Tibial artery (tissue), 4 donors: ENCODE measurements at regions not wholly inside any gene's neighbourhood (a gene's known extent, or its start where the extent isn't known, plus 50 kb on each side); places are given as distances from the start of the nearest gene placed in this dataset.
"Not testable (repeated sequence)": the region's sequence is repeated elsewhere in the genome, so short reads cannot be mapped to it uniquely, and the experiment has no call there.

Experiments used
- DNase-seq, 2 donors: peaks; one replicate each; pipeline ENCODE4 v3.0.0-alpha.2; 2019
- H3K27ac ChIP-seq, 2 donors: fragments of 200-600 bp; sonication (generic) in 1 of 2; 1 replicate in 1 of 2; 2 replicates in 1 of 2; pipeline ENCODE4 v1.5.1; 2018 to 2019; ENCODE audit warnings: mild to moderate bottlenecking in 1 of 2
- H3K27me3 ChIP-seq, 2 donors: fragments of 200-600 bp; sonication (generic) in 1 of 2; one replicate each; pipeline versions ENCODE4 v1.5.1 to v1.6.0; 2016 to 2019
- H3K36me3 ChIP-seq, 3 donors: fragments of 200-600 bp; sonication (generic) in 2 of 3; one replicate each; pipeline ENCODE4 v1.5.1; 2016 to 2019; ENCODE audit warnings: mild to moderate bottlenecking in 2 of 3
- H3K4me1 ChIP-seq, 4 donors: fragments of 200-600 bp; sonication (generic) in 2 of 4; 1 replicate in 3 of 4; 2 replicates in 1 of 4; pipeline ENCODE4 v1.5.1; 2016 to 2019
- H3K4me3 ChIP-seq, 2 donors: fragments of 200-600 bp; sonication (generic) in 1 of 2; 1 replicate in 1 of 2; 2 replicates in 1 of 2; pipeline ENCODE4 v1.5.1; 2018 to 2019; ENCODE audit warnings: mild to moderate bottlenecking in 2 of 2
- H3K9me3 ChIP-seq, 3 donors: fragments of 200-600 bp; sonication (generic) in 1 of 3; one replicate each; pipeline ENCODE4 v1.5.1; 2016 to 2019
- CTCF ChIP-seq, 2 experiments: fragments of 200-600 bp in 1 of 2; fragments of 450-650 bp in 1 of 2; IDR thresholded peaks; one replicate each; pipeline ENCODE4 v1.5.1; 2017 to 2019; ENCODE audit warnings: antibody characterized with exemption in 2 of 2, mild to moderate bottlenecking in 1 of 2, moderate library complexity in 1 of 2
- intact Hi-C: fragments of 100-400 bp; cut with DNase I; formaldehyde crosslinking; loops from one replicate; pipeline ENCODE4 v1.15.0; 2023; ENCODE audit warnings: low total_unique reads

GRCh38 chr4:31793907-31794306, 1073.7 kb downstream of the PCDH7 start:
- no peaks in the 10 kb centered on the region for H3K4me1 ChIP-seq
- intact Hi-C loops: no loop called here
- H3K4me3 ChIP-seq: no peak overlapping the region
- no peaks in the 10 kb centered on the region for H3K9me3 ChIP-seq
- no peak for TF ChIP-seq CTCF (IDR thresholded peaks at IDR 0.05)
- H3K36me3 ChIP-seq: no peaks in the 10 kb centered on the region
- H3K27ac ChIP-seq: no peak overlapping the region
- no peak for DNase-seq
- H3K27me3 ChIP-seq: no peaks in the 10 kb centered on the region

DNA sequence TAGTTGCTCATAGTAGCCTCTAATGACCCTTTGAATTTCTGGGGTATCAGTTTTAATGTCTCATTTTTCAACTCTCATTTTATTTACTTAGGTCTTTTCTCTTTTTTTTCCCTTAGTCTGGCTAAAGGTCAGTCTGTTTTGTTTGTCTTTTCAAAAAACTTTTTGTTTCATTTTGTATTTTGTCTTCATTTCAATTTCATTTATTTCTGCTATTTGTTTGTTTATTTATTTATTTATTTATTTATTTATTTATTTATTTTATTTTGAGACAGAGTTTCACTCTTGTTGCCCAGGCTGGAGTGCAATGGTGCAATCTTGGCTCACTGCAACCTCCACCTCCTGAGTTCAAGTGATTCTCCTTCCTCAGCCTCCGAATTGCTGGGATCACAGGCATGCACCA, 1076.9 kb downstream of the PCDH7 start:
- H3K27me3 ChIP-seq, DNase-seq, H3K36me3 ChIP-seq, H3K27ac ChIP-seq, H3K9me3 ChIP-seq, H3K4me3 ChIP-seq, intact Hi-C loops, H3K4me1 ChIP-seq: not testable (repeated sequence)

DNA sequence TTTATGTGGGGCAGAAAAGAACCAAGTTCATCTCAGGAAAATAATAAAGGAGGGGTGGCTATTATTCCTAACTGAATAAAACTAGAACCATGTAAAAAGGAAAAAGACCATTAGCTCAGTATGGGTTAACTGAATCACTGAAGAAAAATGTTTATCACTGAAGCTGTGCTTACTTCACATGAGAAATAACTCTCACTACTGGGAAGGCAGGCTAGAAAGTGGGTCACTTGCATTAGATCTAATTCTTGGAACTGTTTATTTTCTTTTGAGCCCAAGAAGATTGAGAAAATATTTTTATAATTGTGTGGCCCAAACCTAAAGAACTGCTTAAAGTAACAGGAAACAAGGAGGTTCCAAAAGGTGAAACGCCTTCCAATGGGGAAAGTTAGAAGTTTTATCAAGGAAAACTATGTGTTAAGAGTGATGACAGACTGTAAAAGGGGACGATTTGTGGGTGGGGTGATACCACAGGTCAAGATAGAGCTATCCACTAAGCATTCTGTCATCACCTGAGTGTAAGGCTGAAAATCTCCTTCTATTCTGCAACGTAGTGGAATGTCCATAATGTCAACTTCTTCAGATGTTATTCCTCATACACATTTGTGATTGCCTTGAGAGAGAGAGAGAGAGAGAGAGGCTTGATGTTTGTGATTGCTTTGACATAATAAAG, 1083.5 kb downstream of the PCDH7 start:
- peaks cover 0 to 7% (median 0%) of the 10 kb centered on the region in 4 donors for H3K4me1 ChIP-seq
- no peaks in the 10 kb centered on the region for H3K27me3 ChIP-seq
- no peaks in the 10 kb centered on the region for H3K9me3 ChIP-seq
- no peak for DNase-seq
- no peaks in the 10 kb centered on the region for H3K36me3 ChIP-seq
- H3K4me3 ChIP-seq: no peak overlapping the region
- H3K27ac ChIP-seq: no peak overlapping the region
- intact Hi-C loops: no loop called here
- no peak for TF ChIP-seq CTCF (IDR thresholded peaks at IDR 0.05)

DNA sequence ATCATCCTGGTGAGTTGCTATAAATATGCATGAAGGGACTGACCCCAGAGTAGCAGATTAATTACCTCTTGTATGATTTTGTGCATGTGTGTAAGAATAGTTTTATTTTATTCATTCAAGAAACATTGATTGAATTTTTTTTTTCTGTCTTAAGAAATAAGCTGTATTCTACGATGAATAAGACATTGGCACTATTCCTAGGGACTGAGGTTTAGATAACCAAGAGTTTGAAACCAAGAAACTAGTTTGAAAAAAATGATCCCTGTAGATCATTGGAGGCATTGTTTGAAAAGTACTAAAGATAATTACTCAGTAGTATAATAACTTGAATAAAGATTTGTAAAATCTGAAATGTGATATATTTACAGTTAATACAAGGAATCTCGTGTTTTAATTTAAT, 1086.9 kb downstream of the PCDH7 start:
- Histone ChIP-seq H3K9me3 (no peaks in the 10 kb centered on the region), H3K4me1 (peaks cover 0 to 7% (median 0%) of the 10 kb centered on the region in 4 donors), H3K27ac (no peak overlapping the region), H3K36me3 (no peaks in the 10 kb centered on the region), H3K27me3 (no peaks in the 10 kb centered on the region), H3K4me3 (no peak overlapping the region)
- no peak for DNase-seq
- intact Hi-C loops: no loop called here
- no peak for TF ChIP-seq CTCF (IDR thresholded peaks at IDR 0.05)

DNA sequence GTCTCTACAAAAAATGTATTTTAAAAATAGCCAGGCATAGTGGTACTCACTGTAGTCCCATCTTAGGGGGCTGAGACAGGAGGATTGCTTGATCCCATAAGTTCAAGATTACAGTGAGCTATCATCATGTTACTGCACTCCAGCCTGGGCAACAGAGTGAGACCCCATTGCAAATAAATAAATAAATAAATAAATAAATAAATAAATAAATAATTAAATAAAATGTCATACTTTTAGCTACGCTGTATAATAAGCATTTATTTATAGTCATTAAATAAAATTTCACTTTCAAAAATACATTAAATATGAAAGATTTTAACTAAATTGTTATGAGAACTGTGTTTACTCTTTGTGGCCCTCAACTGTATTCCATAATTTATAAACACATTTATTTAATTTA, 1124.2 kb downstream of the PCDH7 start:
- TF ChIP-seq CTCF (IDR thresholded peaks at IDR 0.05): no peak
- intact Hi-C loops: no loop called here
- DNase-seq: no peak
- Histone ChIP-seq H3K27me3 (no peaks in the 10 kb centered on the region), H3K27ac (no peak overlapping the region), H3K36me3 (no peaks in the 10 kb centered on the region), H3K9me3 (no peaks in the 10 kb centered on the region), H3K4me1 (no peaks in the 10 kb centered on the region), H3K4me3 (no peak overlapping the region)

- Histone ChIP-seq H3K36me3 (no peaks in the 10 kb centered on the region), H3K4me1 (no peaks in the 10 kb centered on the region), H3K27ac (no peak overlapping the region), H3K27me3 (no peaks in the 10 kb centered on the region), H3K4me3 (no peak overlapping the region), H3K9me3 (no peaks in the 10 kb centered on the region)
- intact Hi-C loops: no loop called here
- no peak for DNase-seq
- TF ChIP-seq CTCF (IDR thresholded peaks at IDR 0.05): no peak
Measured at GRCh38 chr4:31851946-31852345, 1131.8 kb downstream of the PCDH7 start.
